AG08395 (cell line): ENCODE measurements at regions not wholly inside any gene's neighbourhood (a gene's known extent, or its start where the extent isn't known, plus 50 kb on each side); places are given as distances from the start of the nearest gene placed in this dataset.

Source experiments
- DNase-seq: peaks from one replicate; pipeline ENCODE4 v3.0.0; 2012; ENCODE audit warnings: mixed read lengths, low spot score

DNA sequence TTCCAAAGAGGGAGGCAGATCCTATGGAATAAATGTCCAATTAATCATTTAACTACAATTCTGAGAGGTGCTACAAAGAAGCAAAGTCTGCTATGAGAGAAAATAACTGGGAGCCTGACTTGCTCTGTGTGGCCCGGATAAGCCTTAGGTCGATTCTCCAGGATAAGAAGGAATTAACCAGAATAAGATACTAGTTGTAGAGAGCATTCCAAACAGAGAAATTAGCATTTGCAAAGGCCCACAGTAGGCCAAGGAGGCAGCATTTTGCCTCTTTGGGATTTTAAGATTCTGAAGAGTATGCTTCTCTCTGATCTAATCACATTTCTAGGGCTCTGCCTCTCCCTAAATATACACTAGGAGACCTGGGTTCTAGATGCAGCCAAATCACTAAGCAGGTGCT lies 113.7 kb downstream of the SNX19 start:
- DNase-seq, result no peak

DNA sequence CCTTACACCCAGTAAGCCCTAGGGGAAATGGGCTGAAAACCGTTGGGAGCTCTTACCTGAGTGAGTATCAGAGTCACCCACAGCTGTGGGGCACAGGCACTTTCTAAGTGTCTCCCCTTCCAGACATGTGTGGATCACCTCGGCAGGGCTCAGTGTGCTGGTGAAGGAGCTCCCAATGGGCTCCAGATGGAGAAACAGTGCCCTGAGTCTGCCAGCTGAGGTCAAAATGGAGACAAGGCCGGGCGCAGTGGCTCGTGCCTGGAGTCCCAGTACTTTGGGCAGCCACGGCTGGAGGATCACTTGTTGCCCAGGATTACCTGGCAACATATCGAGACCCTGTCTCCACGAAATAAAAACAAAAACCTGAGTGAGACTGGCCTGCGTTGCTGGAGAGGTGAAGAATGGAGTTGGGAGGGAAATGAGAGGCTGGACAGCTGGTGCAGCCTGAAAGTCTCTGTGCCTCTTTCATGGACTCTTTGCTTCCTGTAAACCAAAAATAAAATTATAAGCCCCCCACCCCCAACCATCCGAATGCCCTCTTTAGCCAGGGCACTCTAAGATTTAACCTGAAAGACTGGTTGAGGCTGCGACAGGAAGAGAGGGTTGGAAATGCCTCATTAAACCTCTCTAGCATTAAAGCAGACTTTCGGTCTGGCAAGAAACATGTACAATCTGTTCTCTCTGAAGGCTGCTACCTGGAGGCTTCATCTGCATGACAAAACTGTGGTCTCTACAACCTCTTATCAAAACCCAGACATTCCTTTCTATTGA lies 111.8 kb downstream of the SNX19 start:
- DNase-seq, result no peak

DNA sequence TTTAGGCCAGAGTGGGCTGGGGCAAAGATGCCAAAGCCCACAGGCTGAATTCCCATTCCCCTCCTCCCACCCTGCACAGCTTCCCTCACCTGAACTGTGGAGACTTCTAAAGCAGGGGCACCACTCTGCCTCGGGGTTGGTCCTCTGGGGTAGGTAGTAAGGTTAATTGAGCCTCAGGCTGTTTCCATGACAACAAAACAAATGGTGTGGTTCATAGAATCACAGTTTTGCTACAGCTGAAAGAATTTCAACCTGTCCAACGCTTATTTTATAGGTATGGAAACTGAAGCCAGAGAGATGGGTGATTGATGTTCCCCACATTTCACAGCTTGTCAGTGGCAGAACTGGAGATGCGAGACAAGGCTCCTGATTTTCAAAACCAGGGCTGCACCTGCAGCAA lies 109.5 kb downstream of the SNX19 start:
- no peak for DNase-seq

DNA sequence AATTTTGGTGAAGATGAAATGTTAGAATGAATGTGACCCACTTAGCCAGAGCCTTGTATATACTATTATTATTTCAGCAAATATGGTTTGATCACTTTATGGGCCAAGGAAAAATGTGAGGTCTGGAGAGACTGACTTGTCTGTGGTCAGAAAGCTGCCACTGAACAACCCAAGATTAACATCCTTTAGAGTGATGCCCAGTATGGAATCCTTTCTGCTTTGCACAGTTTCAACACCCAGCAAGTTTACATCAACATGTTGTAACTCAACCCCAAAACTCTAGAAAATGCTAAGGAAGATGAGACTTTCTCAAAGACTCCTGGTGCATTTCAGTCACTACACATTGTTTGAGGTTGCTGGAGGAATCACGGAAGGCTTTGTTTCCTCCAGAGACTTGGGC lies 107.7 kb downstream of the SNX19 start:
- DNase-seq, result no peak

DNA sequence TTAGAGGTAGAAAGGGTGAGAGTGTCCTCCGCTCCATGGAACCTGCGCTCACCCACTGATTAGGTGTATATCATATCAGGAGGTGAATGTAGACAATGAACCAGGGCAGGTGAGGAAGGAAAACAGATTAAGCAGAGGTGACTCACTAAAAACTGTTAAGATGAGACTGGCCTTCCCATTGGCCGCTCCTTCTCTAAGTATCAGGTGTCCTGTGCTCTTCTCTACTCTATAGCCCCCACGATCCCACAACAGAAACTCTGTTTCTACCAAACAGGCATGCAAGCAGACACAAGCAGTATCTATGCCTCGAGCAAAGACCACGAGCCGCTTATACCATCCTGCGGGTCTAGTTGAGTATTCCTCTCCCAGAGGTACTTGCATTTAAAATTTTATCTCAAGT lies 103.1 kb downstream of the SNX19 start:
- no peak for DNase-seq

DNA sequence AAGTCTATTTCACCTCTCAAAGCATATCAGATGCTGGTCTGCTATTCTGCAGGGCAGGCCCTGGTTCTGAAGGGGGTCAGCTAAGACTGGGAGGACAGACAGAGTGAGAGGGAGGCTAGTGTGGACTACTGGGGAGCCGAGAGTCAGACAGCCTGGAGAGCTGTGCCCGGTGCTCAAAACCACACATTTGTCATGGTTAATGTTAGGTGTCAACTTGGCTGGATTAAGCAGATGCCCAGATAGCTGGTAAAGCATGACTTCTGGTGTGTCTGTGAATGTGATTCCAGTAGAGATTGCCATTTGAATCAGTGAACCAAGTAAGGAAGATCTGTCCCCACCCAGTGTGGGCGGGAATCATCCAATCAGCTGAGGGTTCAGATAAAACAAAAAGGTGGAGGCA lies 102.6 kb downstream of the SNX19 start:
- DNase-seq, result no peak

DNA sequence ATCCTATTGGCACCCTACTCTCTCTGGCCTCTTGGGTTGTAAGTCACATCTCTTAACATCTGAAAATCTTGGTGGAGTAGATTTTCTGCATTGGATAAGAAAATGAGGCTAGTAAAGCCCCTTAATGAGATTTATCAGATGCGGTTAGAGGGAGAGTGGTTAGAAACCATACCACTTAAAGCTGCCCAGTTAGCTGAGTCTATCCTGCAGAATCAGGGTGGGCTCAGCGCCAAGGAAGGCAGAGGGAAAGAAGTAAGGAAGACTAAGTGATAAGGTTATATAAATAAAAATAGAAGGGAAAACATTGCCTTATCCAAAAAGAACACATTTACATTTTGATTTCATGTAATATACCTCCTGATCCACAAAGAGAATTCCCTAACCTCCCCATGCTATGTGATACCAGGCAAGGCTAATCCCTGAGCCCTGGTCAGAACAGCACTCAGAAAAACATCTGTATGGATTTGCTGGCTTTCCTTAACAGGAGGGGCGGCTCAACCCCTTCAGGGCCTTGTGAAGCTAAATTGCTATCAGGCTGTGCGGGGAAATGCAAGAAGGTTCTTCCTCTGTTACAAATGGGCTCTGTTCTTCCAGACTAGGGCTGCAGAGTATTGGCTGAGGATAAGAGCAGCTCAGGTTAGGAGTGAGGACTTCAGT lies 101.7 kb downstream of the SNX19 start:
- DNase-seq, result no peak

DNA sequence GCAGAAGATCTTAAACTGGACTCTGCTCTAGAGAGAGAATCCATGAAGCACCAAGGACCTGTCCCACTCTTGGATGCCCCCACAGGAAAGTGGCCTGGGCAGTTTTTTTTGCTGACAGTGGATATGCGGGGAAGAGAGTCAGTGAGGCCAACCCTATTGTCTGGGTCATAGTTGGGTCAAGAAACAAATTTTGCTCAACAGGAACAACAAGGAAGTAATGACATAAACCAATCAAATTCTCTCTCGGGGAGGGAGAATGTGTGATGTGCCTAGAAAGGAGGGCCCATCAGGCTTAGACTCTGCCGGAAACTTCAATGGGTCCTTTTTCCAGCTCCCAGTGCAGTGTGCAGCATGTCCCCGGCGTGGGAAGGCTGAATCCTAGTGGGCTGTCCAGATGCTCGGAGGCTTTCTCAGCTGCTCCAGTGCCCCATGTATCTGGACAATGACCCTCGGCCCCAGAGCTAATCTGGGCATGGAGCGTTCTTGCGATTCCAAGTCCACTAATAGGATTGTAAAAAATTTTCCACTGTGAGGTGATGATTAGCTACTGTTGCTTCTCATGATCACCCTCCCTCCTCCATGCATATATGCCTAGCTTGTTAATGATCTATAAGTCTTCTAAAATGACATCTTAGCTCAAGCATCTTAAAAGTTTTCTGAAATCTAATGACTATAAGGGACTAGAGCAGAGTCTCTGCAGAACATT lies 101.0 kb downstream of the SNX19 start:
- DNase-seq, result no peak

DNA sequence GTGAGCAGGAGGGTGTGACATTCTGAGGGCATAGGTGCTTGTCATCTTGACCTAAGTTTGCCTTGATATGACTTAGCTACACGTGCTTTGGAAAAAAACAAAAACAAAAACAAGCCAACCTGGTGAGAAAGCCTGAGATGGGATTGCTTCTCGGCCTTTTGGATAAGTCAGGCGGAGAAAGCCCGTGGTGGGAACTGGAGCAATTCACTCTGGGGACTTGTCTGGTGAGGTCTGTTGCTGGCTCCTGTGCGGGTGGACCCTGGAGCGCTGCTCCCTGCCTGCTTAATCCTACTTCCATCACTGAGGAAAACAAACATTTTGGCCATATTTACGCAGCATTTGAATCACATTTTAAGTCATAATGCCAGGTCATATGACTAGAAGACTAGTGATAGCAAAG lies 100.3 kb downstream of the SNX19 start:
- DNase-seq, result no peak

DNA sequence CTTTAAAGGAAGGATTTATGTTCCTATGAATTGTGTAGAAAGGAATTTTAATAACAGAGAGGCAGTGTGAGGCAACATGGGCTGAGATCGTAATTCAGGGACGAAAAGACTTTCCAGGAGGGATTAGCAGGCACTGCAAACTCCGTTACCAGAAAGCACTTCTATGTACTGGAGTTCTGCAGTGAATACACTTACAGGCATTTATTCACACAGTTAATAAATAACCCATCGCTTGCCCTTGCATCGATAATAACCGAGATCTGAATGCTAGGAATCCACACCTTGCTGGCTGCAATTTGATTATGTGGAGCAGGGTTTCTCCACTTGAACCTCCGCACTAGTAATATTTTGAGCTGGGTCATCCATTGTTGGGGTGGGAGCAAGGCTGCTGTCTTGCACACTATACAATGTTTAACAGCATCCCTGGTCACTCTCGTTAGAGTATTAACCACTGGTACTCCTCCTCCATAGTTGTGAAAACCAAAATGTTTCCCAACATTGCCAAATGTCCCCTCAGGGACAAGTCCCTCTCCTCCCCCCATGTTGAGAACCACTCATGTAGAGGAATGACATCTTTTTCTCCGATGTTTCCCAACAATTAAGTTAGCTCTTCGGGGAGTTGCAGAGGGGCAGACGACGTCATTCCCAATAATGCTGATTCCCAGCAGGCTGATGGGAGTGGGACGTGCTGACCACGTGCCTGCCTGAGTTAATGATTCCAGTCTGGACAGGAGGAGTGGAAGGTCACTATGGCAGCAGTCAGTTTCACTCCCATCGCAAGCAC lies 99.5 kb downstream of the SNX19 start:
- DNase-seq, result no peak

DNA sequence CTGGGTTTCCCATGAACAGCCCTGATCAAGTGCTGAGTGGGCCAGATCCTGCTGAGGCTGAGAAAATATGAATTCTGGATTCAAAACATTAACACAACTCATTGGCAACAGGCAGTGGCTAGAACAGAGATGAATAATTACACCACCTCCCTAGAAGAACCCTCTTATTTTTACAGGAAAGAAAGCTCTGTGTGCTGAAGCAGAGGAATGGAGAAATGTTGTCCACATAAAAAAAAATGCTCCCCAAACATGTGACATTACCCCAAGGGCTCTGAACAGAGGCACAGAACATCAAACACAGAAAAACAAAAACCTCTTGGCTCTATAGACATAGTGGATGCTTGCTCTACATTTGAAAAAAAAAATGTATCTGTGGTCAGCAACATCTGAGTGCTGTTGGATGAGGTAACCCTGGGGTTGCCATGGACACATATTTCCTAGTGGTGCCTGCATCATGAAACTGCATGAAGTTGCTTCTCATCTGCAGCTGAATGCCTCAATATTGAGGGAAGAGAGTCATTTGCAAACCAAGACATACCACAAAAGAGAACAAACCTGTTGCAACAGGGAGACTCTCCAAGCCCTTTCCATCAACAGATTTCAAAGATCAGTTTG lies 98.8 kb downstream of the SNX19 start:
- peak; percentile 50 for DNase-seq

DNA sequence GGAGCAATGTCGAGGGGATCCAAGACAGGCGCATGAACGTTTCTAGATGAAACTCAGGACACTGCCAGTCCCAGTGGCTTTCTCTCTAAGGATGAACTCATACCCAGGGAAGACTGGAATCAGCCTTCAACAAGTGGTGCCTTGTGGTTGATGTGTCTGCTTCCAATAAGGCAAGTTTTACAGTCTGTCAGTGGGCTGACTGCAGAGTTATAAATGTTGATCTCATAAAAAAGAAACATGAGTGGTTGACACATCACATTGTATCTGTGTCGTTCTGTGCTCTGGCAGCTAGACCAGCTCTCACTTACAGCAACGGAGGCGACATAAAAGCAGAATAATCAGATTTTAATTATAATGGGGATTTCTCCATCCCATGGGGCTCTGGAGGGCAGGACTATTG lies 96.7 kb downstream of the SNX19 start:
- peak; percentile 26 for DNase-seq
